Gastrocnemius medialis (tissue), 4 donors: ENCODE measurements at regions not wholly inside any gene's neighbourhood (a gene's known extent, or its start where the extent isn't known, plus 50 kb on each side); places are given as distances from the start of the nearest gene placed in this dataset.

Source experiments
- CTCF ChIP-seq, 5 experiments: fragments of 450-650 bp in 3 of 5; fragments of 200-600 bp in 2 of 5; sonication (generic) in 2 of 5; IDR thresholded peaks in 4 of 5; conservative IDR thresholded peaks in 1 of 5; 1 replicate in 4 of 5; 2 replicates in 1 of 5; pipeline ENCODE4 v1.5.1; 2016 to 2019; ENCODE audit warnings: antibody characterized with exemption in 5 of 5, mild to moderate bottlenecking in 3 of 5, moderate library complexity in 3 of 5
- POLR2A ChIP-seq, 2 donors: fragments of 450-650 bp; IDR thresholded peaks; one replicate each; pipeline ENCODE4 v1.6.1; 2017; ENCODE audit warnings: antibody characterized with exemption in 2 of 2, mild to moderate bottlenecking in 2 of 2, moderate library complexity in 2 of 2

- no peak for TF ChIP-seq CTCF (IDR thresholded peaks at IDR 0.05 in 4 of 5, conservative IDR thresholded peaks at IDR 0.05 in 1 of 5)
- TF ChIP-seq POLR2A (IDR thresholded peaks at IDR 0.05) = no peak
Measured at GRCh38 chrX:140050906-140051305, 85.6 kb upstream of the CXorf66 start.
